ENCODE measurements at regions not wholly inside any gene's neighbourhood (a gene's known extent, or its start where the extent isn't known, plus 50 kb on each side); places are given as distances from the start of the nearest gene placed in this dataset.

- ATAC-seq (no peak), DNase-seq (no peak)
- TF ChIP-seq CTCF (IDR thresholded peaks at IDR 0.05): no peak
- no peak overlapping the region for H3K4me3 ChIP-seq
- WGBS, 2 donors: 81 to 87% methylated on average over 2 of the region's 2 CpGs
- H3K4me1 ChIP-seq: peaks cover 0 to 9% (median 0%) of the 10 kb centered on the region in 9 donors
- peaks cover 0 to 8% (median 0%) of the 10 kb centered on the region in 11 donors for H3K9me3 ChIP-seq
- no peaks in the 10 kb centered on the region for H3K36me3 ChIP-seq
- H3K27me3 ChIP-seq: no peaks in the 10 kb centered on the region
- H3K27ac ChIP-seq: no peak overlapping the region
- intact Hi-C loops (cut with DNase I): no loop called here
Measured at GRCh38 chr9:115980054-115980453, 173.5 kb upstream of the PAPPA start.

GRCh38 chr9:115980502-115980901, 173.1 kb upstream of the PAPPA start:
- Histone ChIP-seq H3K4me1 (peaks cover 0 to 9% (median 0%) of the 10 kb centered on the region in 9 donors), H3K27me3 (no peaks in the 10 kb centered on the region), H3K27ac (no peak overlapping the region), H3K4me3 (no peak overlapping the region), H3K9me3 (peaks cover 0 to 8% (median 0%) of the 10 kb centered on the region in 11 donors), H3K36me3 (no peaks in the 10 kb centered on the region)
- ATAC-seq (no peak), DNase-seq (no peak)
- no peak for TF ChIP-seq CTCF (IDR thresholded peaks at IDR 0.05)
- WGBS, 2 donors: 87 to 90% methylated on average over 1 of the region's 1 CpG
- intact Hi-C loops (cut with DNase I): no loop called here

GRCh38 chr9:115980976-115981375, 172.6 kb upstream of the PAPPA start:
- no peak overlapping the region for H3K4me3 ChIP-seq
- H3K4me1 ChIP-seq: peaks cover 0 to 9% (median 0%) of the 10 kb centered on the region in 9 donors
- DNase-seq (no peak), ATAC-seq (no peak)
- 81 to 82% methylated on average over 4 of the region's 4 CpGs for WGBS, 2 donors
- H3K36me3 ChIP-seq: no peaks in the 10 kb centered on the region
- H3K27ac ChIP-seq: no peak overlapping the region
- H3K27me3 ChIP-seq: no peaks in the 10 kb centered on the region
- intact Hi-C loops (cut with DNase I): no loop called here
- no peak for TF ChIP-seq CTCF (IDR thresholded peaks at IDR 0.05)
- peaks cover 0 to 7% (median 0%) of the 10 kb centered on the region in 11 donors for H3K9me3 ChIP-seq

GRCh38 chr9:115983366-115983765, 170.2 kb upstream of the PAPPA start:
- WGBS, 2 donors: 93 to 94% methylated on average over 6 of the region's 6 CpGs
- Histone ChIP-seq H3K9me3 (no peaks in the 10 kb centered on the region), H3K27ac (no peak overlapping the region), H3K27me3 (no peaks in the 10 kb centered on the region), H3K4me1 (peaks cover 0 to 5% (median 0%) of the 10 kb centered on the region in 9 donors), H3K36me3 (no peaks in the 10 kb centered on the region), H3K4me3 (no peak overlapping the region)
- no peak for TF ChIP-seq CTCF (IDR thresholded peaks at IDR 0.05)
- DNase-seq (no peak), ATAC-seq (no peak)
- intact Hi-C loops (cut with DNase I): no loop called here
